ENCODE measurements at regions not wholly inside any gene's neighbourhood (a gene's known extent, or its start where the extent isn't known, plus 50 kb on each side); places are given as distances from the start of the nearest gene placed in this dataset.

DNA sequence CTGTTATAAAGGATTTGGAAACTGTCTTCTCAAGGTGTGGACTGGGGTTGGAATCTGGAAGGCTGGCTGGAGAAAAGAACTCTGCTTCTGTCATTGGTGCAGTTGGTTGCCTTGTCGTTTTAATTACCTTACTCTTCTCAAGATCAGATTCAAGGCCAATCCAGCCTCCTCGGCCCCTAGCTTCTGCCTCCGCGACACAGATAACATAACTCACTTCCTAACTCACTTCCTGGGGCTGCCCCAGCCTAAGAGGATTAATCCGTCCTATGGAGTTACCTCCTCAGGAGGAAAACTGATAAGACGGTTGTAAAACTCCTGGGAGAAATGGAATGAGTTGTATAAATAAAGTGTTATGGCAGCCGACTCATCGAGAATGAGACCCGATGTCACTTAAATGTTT, 389.1 kb upstream of the WWC1 start:
- TF ChIP-seq POLR2A (IDR thresholded peaks at IDR 0.05; ENCODE audit: extremely low read depth, insufficient read length) = no peak
- TF ChIP-seq, protein P1, sequence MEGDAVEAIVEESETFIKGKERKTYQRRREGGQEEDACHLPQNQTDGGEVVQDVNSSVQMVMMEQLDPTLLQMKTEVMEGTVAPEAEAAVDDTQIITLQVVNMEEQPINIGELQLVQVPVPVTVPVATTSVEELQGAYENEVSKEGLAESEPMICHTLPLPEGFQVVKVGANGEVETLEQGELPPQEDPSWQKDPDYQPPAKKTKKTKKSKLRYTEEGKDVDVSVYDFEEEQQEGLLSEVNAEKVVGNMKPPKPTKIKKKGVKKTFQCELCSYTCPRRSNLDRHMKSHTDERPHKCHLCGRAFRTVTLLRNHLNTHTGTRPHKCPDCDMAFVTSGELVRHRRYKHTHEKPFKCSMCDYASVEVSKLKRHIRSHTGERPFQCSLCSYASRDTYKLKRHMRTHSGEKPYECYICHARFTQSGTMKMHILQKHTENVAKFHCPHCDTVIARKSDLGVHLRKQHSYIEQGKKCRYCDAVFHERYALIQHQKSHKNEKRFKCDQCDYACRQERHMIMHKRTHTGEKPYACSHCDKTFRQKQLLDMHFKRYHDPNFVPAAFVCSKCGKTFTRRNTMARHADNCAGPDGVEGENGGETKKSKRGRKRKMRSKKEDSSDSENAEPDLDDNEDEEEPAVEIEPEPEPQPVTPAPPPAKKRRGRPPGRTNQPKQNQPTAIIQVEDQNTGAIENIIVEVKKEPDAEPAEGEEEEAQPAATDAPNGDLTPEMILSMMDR (IDR thresholded peaks at IDR 0.05; ENCODE audit: low read depth, low read length) = no peak
- TF ChIP-seq, protein P2, sequence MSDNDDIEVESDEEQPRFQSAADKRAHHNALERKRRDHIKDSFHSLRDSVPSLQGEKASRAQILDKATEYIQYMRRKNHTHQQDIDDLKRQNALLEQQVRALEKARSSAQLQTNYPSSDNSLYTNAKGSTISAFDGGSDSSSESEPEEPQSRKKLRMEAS (IDR thresholded peaks at IDR 0.05; ENCODE audit: low read depth, low read length) = no peak

Measured in NB4 (cell line).